ENCODE measurements at regions not wholly inside any gene's neighbourhood (a gene's known extent, or its start where the extent isn't known, plus 50 kb on each side); places are given as distances from the start of the nearest gene placed in this dataset.

DNA sequence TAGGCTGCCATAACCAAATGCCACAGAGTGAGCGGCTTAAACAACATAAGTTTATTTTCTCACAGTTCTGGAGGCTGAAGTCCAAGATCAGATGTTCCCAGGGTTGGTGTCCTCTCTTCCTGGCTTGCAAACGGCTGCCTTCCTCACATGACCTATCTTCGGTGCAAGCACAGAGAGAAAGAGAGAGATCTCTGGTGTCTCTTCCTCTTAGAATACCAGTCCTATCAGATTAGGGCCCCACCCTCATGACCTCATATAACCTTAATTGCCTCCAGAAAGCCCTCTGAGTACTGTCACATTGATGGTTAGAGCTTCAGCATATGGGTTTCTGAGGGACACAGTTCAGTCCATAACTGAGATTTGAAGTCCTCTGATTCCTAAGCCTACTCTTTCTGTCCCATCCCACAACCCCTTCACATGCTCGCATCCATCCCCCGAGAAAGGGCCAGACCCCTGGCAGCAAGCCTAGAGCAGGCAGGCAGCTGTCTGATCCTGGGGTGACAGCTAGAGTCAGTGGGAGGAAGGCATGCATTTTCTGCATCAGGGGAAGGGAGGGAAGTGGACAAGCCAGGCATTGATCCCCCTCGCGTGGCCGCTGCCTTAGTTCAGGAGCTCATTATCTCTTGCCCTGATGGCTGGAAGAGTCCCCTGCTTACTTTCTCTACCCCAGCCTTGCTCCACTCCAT is 114.1 kb downstream of the FAR1 start:
- Histone ChIP-seq H3K27me3 (ENCODE audit: insufficient read depth, poor library complexity, severe bottlenecking) (no peaks in the 10 kb centered on the region), H3K4me3 (replicated peaks; ENCODE audit: insufficient read depth, low read length) (no peak overlapping the region), H3K27ac (replicated peaks) (no peak overlapping the region)
- no peak for TF ChIP-seq REST (IDR thresholded peaks at IDR 0.05; ENCODE audit: insufficient replicate concordance, low read depth)
- TF ChIP-seq GABPA (IDR thresholded peaks at IDR 0.05; ENCODE audit: low read depth), result no peak
- TF ChIP-seq SPI1 (IDR thresholded peaks at IDR 0.05; ENCODE audit: borderline replicate concordance, low read depth), result no peak
- TF ChIP-seq POLR2AphosphoS5 (IDR thresholded peaks at IDR 0.05; ENCODE audit: low read depth), result no peak
- no peak for TF ChIP-seq CTCF (IDR thresholded peaks at IDR 0.05; ENCODE audit: insufficient read depth, low read length)
- DNase-seq (ENCODE audit: low read depth in 1 of 2, low spot score in 1 of 2), result no peak

GRCh38 chr11:13784441-13784840 is 116.0 kb downstream of the FAR1 start:
- TF ChIP-seq REST (IDR thresholded peaks at IDR 0.05; ENCODE audit: insufficient replicate concordance, low read depth), result no peak
- TF ChIP-seq SPI1 (IDR thresholded peaks at IDR 0.05; ENCODE audit: borderline replicate concordance, low read depth), result no peak
- TF ChIP-seq POLR2AphosphoS5 (IDR thresholded peaks at IDR 0.05; ENCODE audit: low read depth), result no peak
- no peak for TF ChIP-seq CTCF (IDR thresholded peaks at IDR 0.05; ENCODE audit: insufficient read depth, low read length)
- TF ChIP-seq GABPA (IDR thresholded peaks at IDR 0.05; ENCODE audit: low read depth), result no peak
- no peak for DNase-seq (ENCODE audit: low read depth in 1 of 2, low spot score in 1 of 2)

GRCh38 chr11:13784855-13785254 is 116.4 kb downstream of the FAR1 start:
- H3K27ac ChIP-seq (replicated peaks), result no peak overlapping the region
- H3K4me3 ChIP-seq (replicated peaks; ENCODE audit: insufficient read depth, low read length), result no peak overlapping the region
- H3K27me3 ChIP-seq (ENCODE audit: insufficient read depth, poor library complexity, severe bottlenecking), result no peaks in the 10 kb centered on the region
- TF ChIP-seq GABPA (IDR thresholded peaks at IDR 0.05; ENCODE audit: low read depth) (no peak), SPI1 (IDR thresholded peaks at IDR 0.05; ENCODE audit: borderline replicate concordance, low read depth) (no peak), CTCF (IDR thresholded peaks at IDR 0.05; ENCODE audit: insufficient read depth, low read length) (no peak), REST (IDR thresholded peaks at IDR 0.05; ENCODE audit: insufficient replicate concordance, low read depth) (no peak), POLR2AphosphoS5 (IDR thresholded peaks at IDR 0.05; ENCODE audit: low read depth) (no peak)
- no peak for DNase-seq (ENCODE audit: low read depth in 1 of 2, low spot score in 1 of 2)

More at GRCh38 chr11:13784441-13784840, 116.0 kb downstream of the FAR1 start:
- Histone ChIP-seq H3K27ac (replicated peaks) (no peak overlapping the region), H3K27me3 (ENCODE audit: insufficient read depth, poor library complexity, severe bottlenecking) (no peaks in the 10 kb centered on the region), H3K4me3 (replicated peaks; ENCODE audit: insufficient read depth, low read length) (no peak overlapping the region)
